B cell (primary cell): ENCODE measurements at regions not wholly inside any gene's neighbourhood (a gene's known extent, or its start where the extent isn't known, plus 50 kb on each side); places are given as distances from the start of the nearest gene placed in this dataset.

Source experiments
- ATAC-seq: fragments of 200-7000 bp; cut with Tn5 transposase; one replicate; pipeline ENCODE4 v1.10.0; 2021; ENCODE audit warnings: low read depth, mild to moderate bottlenecking, moderate number of reproducible peaks, moderate library complexity
- CTCF ChIA-PET: fragments of 350-600 bp; sonication (Branson Sonifier 250); formaldehyde crosslinking; loops from one replicate; lab custom pipeline; 2021; ENCODE audit warnings: antibody characterized with exemption, inconsistent platforms; lab: Charles Lee
- POLR2A ChIA-PET: fragments of 350-600 bp; sonication (Branson Sonifier 250); formaldehyde crosslinking; loops from one replicate; lab custom pipeline; 2021; ENCODE audit warnings: antibody characterized with exemption; lab: Charles Lee
- DNase-seq: peaks from one replicate; pipeline ENCODE4 v3.0.0; 2013
- H2AFZ ChIP-seq: 2 replicates; pipeline ENCODE4 v1.6.1; 2012; ENCODE audit warnings: mild to moderate bottlenecking, low read depth, low read length; ENCODE audit not compliant: insufficient read depth, poor library complexity, severe bottlenecking
- H3K27ac ChIP-seq, 2 donors: 1 replicate in 1 of 2; 2 replicates in 1 of 2; pipeline ENCODE4 v1.5.1; 2012 to 2013; ENCODE audit warnings: low read length in 2 of 2, mild to moderate bottlenecking in 2 of 2, moderate library complexity in 1 of 2
- H3K27me3 ChIP-seq, 4 experiments: fragments of 200-600 bp in 1 of 4; sonication (generic) in 1 of 4; replicated peaks in 1 of 4; 1 replicate in 2 of 4; 2 replicates in 2 of 4; pipeline versions ENCODE4 v1.6.1 to v1.7.0; 2013 to 2016; ENCODE audit warnings: low read length in 3 of 4, mild to moderate bottlenecking in 2 of 4, mixed read lengths in 1 of 4, moderate library complexity in 1 of 4; ENCODE audit not compliant: insufficient read depth in 4 of 4, control insufficient read depth in 3 of 4; ENCODE audit errors: control extremely low read depth in 1 of 4
- H3K36me3 ChIP-seq, 2 experiments: replicated peaks in 1 of 2; 1 replicate in 1 of 2; 2 replicates in 1 of 2; pipeline versions ENCODE4 v1.6.1 to v1.7.1; 2013; ENCODE audit warnings: low read length in 1 of 2; ENCODE audit not compliant: insufficient read depth in 2 of 2, control insufficient read depth in 1 of 2; ENCODE audit errors: control extremely low read depth in 1 of 2, extremely low read depth in 1 of 2
- H3K4me1 ChIP-seq, 2 donors: fragments of 200-600 bp in 1 of 2; sonication (generic) in 1 of 2; 1 replicate in 1 of 2; 2 replicates in 1 of 2; pipeline versions ENCODE4 v1.5.1 to v1.6.1; 2013 to 2017; ENCODE audit warnings: low read length in 2 of 2; ENCODE audit not compliant: control insufficient read depth in 2 of 2, insufficient read depth in 2 of 2
- H3K4me2 ChIP-seq: replicated peaks from 2 replicates; pipeline ENCODE3; 2012; ENCODE audit warnings: mild to moderate bottlenecking, low read depth, low read length; ENCODE audit not compliant: poor library complexity, severe bottlenecking
- H3K4me3 ChIP-seq, 5 experiments: fragments of 200-600 bp in 1 of 5; sonication (generic) in 1 of 5; 1 replicate in 3 of 5; 2 replicates in 2 of 5; pipeline versions ENCODE4 v1.5.1 to v1.7.0; 2011 to 2016; ENCODE audit warnings: low read length in 4 of 5, mild to moderate bottlenecking in 4 of 5, low read depth in 2 of 5, control low read depth in 1 of 5, moderate library complexity in 1 of 5; ENCODE audit not compliant: insufficient read depth in 1 of 5; ENCODE audit errors: control extremely low read depth in 1 of 5, extremely low read depth in 1 of 5
- H3K79me2 ChIP-seq: fragments of 200-600 bp; sonication (generic); one replicate; pipeline ENCODE4 v1.6.0; 2016; ENCODE audit warnings: low read length; ENCODE audit not compliant: control insufficient read depth, insufficient read depth
- H3K9ac ChIP-seq: fragments of 200-600 bp; sonication (generic); 2 replicates; pipeline ENCODE4 v1.6.1; 2017; ENCODE audit warnings: mild to moderate bottlenecking, low read length, moderate library complexity
- H3K9me3 ChIP-seq, 3 donors: one replicate each; pipeline versions ENCODE4 v1.6.1 to v1.7.1; 2013; ENCODE audit warnings: low read length in 2 of 3; ENCODE audit not compliant: control insufficient read depth in 2 of 3, insufficient read depth in 1 of 3; ENCODE audit errors: control extremely low read depth in 1 of 3
- H4K20me1 ChIP-seq: 2 replicates; pipeline ENCODE4 v1.6.0; 2012; ENCODE audit warnings: mild to moderate bottlenecking, low read length; ENCODE audit not compliant: insufficient read depth, control insufficient read depth, poor library complexity, severe bottlenecking
- H3K27ac Mint-ChIP-seq: one replicate; pipeline ENCODE4 v1.8.0; 2021; ENCODE audit warnings: mixed read lengths
- H3K27me3 Mint-ChIP-seq: one replicate; pipeline ENCODE4 v1.8.0; 2021; ENCODE audit warnings: mixed read lengths
- H3K4me1 Mint-ChIP-seq: one replicate; pipeline ENCODE4 v1.8.0; 2021; ENCODE audit warnings: mixed read lengths
- H3K4me3 Mint-ChIP-seq: one replicate; pipeline ENCODE4 v1.8.0; 2021; ENCODE audit warnings: mixed read lengths
- H3K9me3 Mint-ChIP-seq: one replicate; pipeline ENCODE4 v1.8.0; 2022; ENCODE audit warnings: mixed read lengths; ENCODE audit not compliant: insufficient read depth
- CTCF ChIP-seq: fragments of 200-600 bp; IDR thresholded peaks from one replicate; pipeline ENCODE4 v1.8.0; 2022; ENCODE audit warnings: antibody characterized with exemption, mild to moderate bottlenecking
- EZH2 ChIP-seq: IDR thresholded peaks from 2 replicates; pipeline ENCODE4 v1.6.1; 2012; ENCODE audit warnings: borderline replicate concordance, low read depth, mild to moderate bottlenecking, moderate library complexity, low read length; ENCODE audit not compliant: insufficient read depth, poor library complexity, severe bottlenecking
- WGBS: methylation state at CpG from one replicate; pipeline ENCODE4 v1.1.5; 2013; ENCODE audit warnings: missing lambda C conversion rate; ENCODE audit not compliant: insufficient coverage; 5-methylcytosine and 5-hydroxymethylcytosine counted together
- intact Hi-C: fragments of 100-400 bp; cut with micrococcal nuclease; formaldehyde crosslinking; loops from one replicate; pipeline ENCODE4 v1.10.0; 2022

- Histone ChIP-seq H2AFZ (no peak overlapping the region), H3K9me3 (peaks cover 0 to 5% (median 0%) of the 10 kb centered on the region in 3 donors), H3K4me3 (no peak overlapping the region), H3K36me3 (no peaks in the 10 kb centered on the region), H3K4me2 (no peak overlapping the region), H3K27me3 (peaks cover 0 to 4% (median 0%) of the 10 kb centered on the region in 4 experiments), H4K20me1 (no peaks in the 10 kb centered on the region), H3K79me2 (no peaks in the 10 kb centered on the region), H3K9ac (no peak overlapping the region), H3K27ac (no peak overlapping the region), H3K4me1 (no peaks in the 10 kb centered on the region)
- Mint-ChIP-seq H3K9me3 (no peaks in the 10 kb centered on the region), H3K27ac (no peak overlapping the region), H3K27me3 (peaks cover 46% of the 10 kb centered on the region), H3K4me3 (no peak overlapping the region), H3K4me1 (no peaks in the 10 kb centered on the region)
- DNase-seq (no peak), ATAC-seq (no peak)
- ChIA-PET POLR2A (interaction anchor here (0.5 kb wide), 1 partner anchor 224 kb away, joined by 3 read pairs; no protein-coding TSS in a partner anchor), CTCF (no interaction called here)
- no CpG with 5 or more reads among the region's 1 CpG for WGBS
- TF ChIP-seq EZH2 (no peak), CTCF (no peak)
- intact Hi-C loops = no loop called here
Observed at GRCh38 chr2:101568969-101569368, 94.1 kb upstream of the RFX8 start.

- TF ChIP-seq EZH2 (no peak), CTCF (no peak)
- Histone ChIP-seq H3K36me3 (no peaks in the 10 kb centered on the region), H3K79me2 (no peaks in the 10 kb centered on the region), H3K9ac (no peak overlapping the region), H3K4me3 (no peak overlapping the region), H3K4me2 (no peak overlapping the region), H2AFZ (no peak overlapping the region), H3K27ac (no peak overlapping the region), H3K4me1 (no peaks in the 10 kb centered on the region), H4K20me1 (no peaks in the 10 kb centered on the region), H3K9me3 (no peaks in the 10 kb centered on the region), H3K27me3 (peaks cover 0 to 4% (median 0%) of the 10 kb centered on the region in 4 experiments)
- ChIA-PET CTCF (no interaction called here), POLR2A (no interaction called here)
- H3K4me3 Mint-ChIP-seq = no peak overlapping the region
- 90% methylated on average over 2 of the region's 6 CpGs for WGBS
- H3K4me1 Mint-ChIP-seq = no peaks in the 10 kb centered on the region
- no peak for DNase-seq
- no peak overlapping the region for H3K27ac Mint-ChIP-seq
- H3K9me3 Mint-ChIP-seq = no peaks in the 10 kb centered on the region
- no peak for ATAC-seq
- intact Hi-C loops = no loop called here
- peaks cover 43% of the 10 kb centered on the region for H3K27me3 Mint-ChIP-seq
Observed at GRCh38 chr2:101566632-101567228, 91.8 kb upstream of the RFX8 start.
